VCaP (cell line): ENCODE measurements at regions not wholly inside any gene's neighbourhood (a gene's known extent, or its start where the extent isn't known, plus 50 kb on each side); places are given as distances from the start of the nearest gene placed in this dataset.

Experiments used
- H3K27ac ChIP-seq: fragments of 450-650 bp; 2 replicates; pipeline ENCODE4 v1.5.1; 2017
- CTCF ChIP-seq: fragments of 450-650 bp; conservative IDR thresholded peaks from 2 replicates; pipeline ENCODE4 v1.5.1; 2017; ENCODE audit warnings: mild to moderate bottlenecking, moderate library complexity

- TF ChIP-seq CTCF: no peak
- H3K27ac ChIP-seq: no peak overlapping the region
Measured at GRCh38 chr14:101478796-101479410, 82.4 kb upstream of the DIO3 start.

- no peak overlapping the region for H3K27ac ChIP-seq
- no peak for TF ChIP-seq CTCF
Measured at GRCh38 chr14:101480022-101480746, 81.1 kb upstream of the DIO3 start.

- H3K27ac ChIP-seq: no peak overlapping the region
- TF ChIP-seq CTCF: no peak
Measured at GRCh38 chr14:101480747-101481530, 80.4 kb upstream of the DIO3 start.

GRCh38 chr14:101481557-101481956, 79.7 kb upstream of the DIO3 start:
- no peak for TF ChIP-seq CTCF
- no peak overlapping the region for H3K27ac ChIP-seq

- H3K27ac ChIP-seq: no peak overlapping the region
- TF ChIP-seq CTCF: no peak
Measured at GRCh38 chr14:101482066-101482465, 79.2 kb upstream of the DIO3 start.

- no peak for TF ChIP-seq CTCF
- no peak overlapping the region for H3K27ac ChIP-seq
Measured at GRCh38 chr14:101483829-101484228, 77.5 kb upstream of the DIO3 start.

- no peak overlapping the region for H3K27ac ChIP-seq
- TF ChIP-seq CTCF: no peak
Measured at GRCh38 chr14:101489092-101489760, 72.1 kb upstream of the DIO3 start.
